Heart right ventricle (tissue), 16 donors: ENCODE measurements at regions not wholly inside any gene's neighbourhood (a gene's known extent, or its start where the extent isn't known, plus 50 kb on each side); places are given as distances from the start of the nearest gene placed in this dataset.

Experiments
- ATAC-seq, 8 donors: fragments of 200-7000 bp; cut with Tn5 transposase; one replicate each; pipeline ENCODE4 v1.9.1; 2020; ENCODE audit warnings: mild to moderate bottlenecking in 8 of 8, moderate library complexity in 8 of 8, moderate number of reproducible peaks in 1 of 8
- DNase-seq, 2 donors: peaks; one replicate each; pipeline ENCODE4 v3.0.0-alpha.2; 2020
- H3K27ac ChIP-seq, 10 donors: fragments of 200-600 bp; sonication (generic) in 2 of 10; one replicate each; pipeline versions ENCODE4 v1.5.0 to v1.8.0; 2020 to 2022; ENCODE audit warnings: mild to moderate bottlenecking in 3 of 10
- H3K27me3 ChIP-seq, 7 donors: fragments of 200-600 bp; one replicate each; pipeline ENCODE4 v1.8.0; 2021 to 2022; ENCODE audit warnings: mild to moderate bottlenecking in 2 of 7
- H3K36me3 ChIP-seq, 9 donors: fragments of 200-600 bp; sonication (generic) in 1 of 9; one replicate each; pipeline versions ENCODE4 v1.5.0 to v1.8.0; 2020 to 2022; ENCODE audit warnings: mild to moderate bottlenecking in 2 of 9
- H3K4me1 ChIP-seq, 9 donors: fragments of 200-600 bp; sonication (generic) in 1 of 9; one replicate each; pipeline versions ENCODE4 v1.5.0 to v1.8.0; 2020 to 2022; ENCODE audit warnings: mild to moderate bottlenecking in 4 of 9
- H3K4me3 ChIP-seq, 10 donors: fragments of 200-600 bp; sonication (generic) in 2 of 10; one replicate each; pipeline versions ENCODE4 v1.5.0 to v1.8.0; 2020 to 2022; ENCODE audit warnings: mild to moderate bottlenecking in 7 of 10, moderate library complexity in 2 of 10
- H3K9me3 ChIP-seq, 11 donors: fragments of 200-600 bp in 10 of 11; sonication (generic) in 2 of 11; one replicate each; pipeline versions ENCODE4 v1.5.0 to v1.8.0; 2013 to 2022; ENCODE audit warnings: mild to moderate bottlenecking in 2 of 11, control low read depth in 1 of 11, moderate library complexity in 1 of 11
- CTCF ChIP-seq, 9 donors: fragments of 200-600 bp; sonication (generic) in 2 of 9; IDR thresholded peaks; one replicate each; pipeline versions ENCODE4 v1.5.0 to v1.8.0; 2021 to 2022; ENCODE audit warnings: antibody characterized with exemption in 9 of 9, mild to moderate bottlenecking in 5 of 9, moderate library complexity in 1 of 9
- WGBS, 2 donors: extraction: QIAGEN DNeasy Blood & Tissue Kit; methylation state at CpG; one replicate each; pipeline ENCODE4 v1.1.7; 2013; ENCODE audit warnings: inconsistent platforms in 1 of 2; 5-methylcytosine and 5-hydroxymethylcytosine counted together
- intact Hi-C, 10 donors: fragments of 100-400 bp; cut with DNase I; formaldehyde crosslinking; loops; one replicate each; pipeline versions ENCODE4 v1.11.1 to v1.14.2; 2022
- donor health status: Arrhythmogenic right ventricular cardiomyopathy.
- donor health status: ischemic (EF 13 %, LVEDD 7.1; RV severe dilation, severe dysfunction).
- donor health status: healthy with polysubstance abuse.
- donor health status: DM: no; HTN: yes; CAD: no.
- donor health status: DM: no; HTN: no; CAD: no.
- donor health status: ischemic (EF 25% LVEDD 6.9; RV normal size, moderate dysfunction).
- donor health status: ischemic (EF 25% LVEDD 5.7; RV mildly dilated, moderate dysfunction).
- donor health status: healthy.
- donor health status: DM: yes; HTN: yes; CAD: no.
- donor health status: Ischemic cardiomyopathy.
- donor health status: ischemic (EF 35%, LVEDD 5.7; RV mildly dilated, moderate dysfunction).
- donor health status: nonischemic (EF 11% LVEDD 7.7; RV severe dilation, severe dysfunction).
- donor health status: DM: yes; HTN: yes; CAD: no.
- donor health status: PGD.
- donor health status: ischemic (EF 29% LVEDD 5.4; RV normal size, mild dysfunction).
- donor health status: nonischemic (EF 23%, LVEDD 6.1; RV moderate dilation, normal function).

DNA sequence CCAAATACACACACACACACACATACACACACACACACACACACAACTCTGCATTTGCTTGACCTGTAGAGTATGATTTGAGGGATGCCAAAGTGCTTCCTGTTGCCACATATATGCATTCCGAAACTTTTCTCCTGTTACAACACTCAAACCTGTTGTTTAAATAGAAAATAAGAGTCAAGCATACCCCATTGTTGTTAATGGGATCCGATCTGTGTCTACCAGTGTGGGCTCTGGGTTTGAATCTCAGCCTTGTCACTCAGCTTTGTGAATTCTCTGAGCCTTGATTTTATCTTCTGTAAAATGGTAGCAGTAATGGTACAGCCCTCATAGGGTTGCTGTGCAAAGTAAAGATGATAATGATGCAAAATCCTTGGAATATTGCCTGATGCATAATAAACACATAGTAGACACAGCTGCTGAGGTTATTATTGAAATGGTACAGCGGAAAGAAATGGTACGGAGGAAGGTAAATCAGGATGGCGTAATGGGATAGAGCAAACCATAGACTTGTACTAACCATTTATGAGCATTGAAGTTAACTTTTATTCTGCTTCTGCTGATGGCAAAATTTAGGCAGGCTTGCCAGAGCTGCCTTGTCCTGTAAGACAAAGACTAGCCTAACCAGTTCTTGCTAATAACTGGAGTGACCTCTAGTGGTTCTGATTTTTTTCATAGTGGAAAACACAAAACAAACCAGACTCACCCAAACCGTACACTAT, 113.5 kb upstream of the PHACTR1 start:
- no peak overlapping the region for H3K27ac ChIP-seq
- ATAC-seq (peak in 7 of 8 donors; percentile 63 to 82 (median 77)), DNase-seq (peak in 1 of 2 donors; percentile 13)
- no peak overlapping the region for H3K4me3 ChIP-seq
- intact Hi-C loops, result loop anchor here in 9 of 10 donors (2.0 to 10.0 kb wide), 16 partner anchors 198 to 1021 kb away; partner anchors contain the start of gene EDN1 (in 6 of the 9)
- peaks cover 0 to under 1% (median 0%) of the 10 kb centered on the region in 7 donors for H3K27me3 ChIP-seq
- 57 to 74% methylated on average over 6 of the region's 6 CpGs for WGBS, 2 donors
- peaks cover 0 to 26% (median 11%) of the 10 kb centered on the region in 9 donors for H3K4me1 ChIP-seq
- TF ChIP-seq CTCF (IDR thresholded peaks at IDR 0.05), result peak; percentile 36 to 75 (median 62)
- H3K36me3 ChIP-seq, result no peaks in the 10 kb centered on the region
- no peaks in the 10 kb centered on the region for H3K9me3 ChIP-seq

DNA sequence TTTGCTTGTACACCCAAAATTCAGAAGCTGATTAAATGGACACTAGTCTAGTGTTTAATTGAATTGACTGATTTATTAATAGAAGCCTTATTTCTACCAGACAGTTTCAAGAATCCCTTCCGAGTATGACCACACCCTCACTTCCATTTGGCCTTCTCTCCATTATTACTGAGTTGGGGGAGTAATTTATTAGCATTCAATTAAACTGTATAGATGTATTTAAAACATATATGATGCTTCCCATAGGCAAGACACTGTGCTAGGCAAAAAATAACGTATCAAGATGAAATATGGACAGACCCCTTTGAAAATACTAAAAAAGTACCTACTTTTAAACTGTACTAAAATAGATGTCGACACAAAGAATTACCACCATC, 112.9 kb upstream of the PHACTR1 start:
- intact Hi-C loops, result loop anchor here in 9 of 10 donors (2.0 to 10.0 kb wide), 18 partner anchors 199 to 1021 kb away; partner anchors contain the start of gene EDN1 (in 6 of the 9)
- DNase-seq (no peak), ATAC-seq (no peak)
- Histone ChIP-seq H3K9me3 (no peaks in the 10 kb centered on the region), H3K36me3 (no peaks in the 10 kb centered on the region), H3K4me3 (no peak overlapping the region), H3K4me1 (peaks cover 0 to 32% (median 12%) of the 10 kb centered on the region in 9 donors), H3K27ac (no peak overlapping the region), H3K27me3 (no peaks in the 10 kb centered on the region)
- TF ChIP-seq CTCF (IDR thresholded peaks at IDR 0.05), result no peak
- 64 to 83% methylated on average over 3 of the region's 3 CpGs for WGBS, 2 donors

DNA sequence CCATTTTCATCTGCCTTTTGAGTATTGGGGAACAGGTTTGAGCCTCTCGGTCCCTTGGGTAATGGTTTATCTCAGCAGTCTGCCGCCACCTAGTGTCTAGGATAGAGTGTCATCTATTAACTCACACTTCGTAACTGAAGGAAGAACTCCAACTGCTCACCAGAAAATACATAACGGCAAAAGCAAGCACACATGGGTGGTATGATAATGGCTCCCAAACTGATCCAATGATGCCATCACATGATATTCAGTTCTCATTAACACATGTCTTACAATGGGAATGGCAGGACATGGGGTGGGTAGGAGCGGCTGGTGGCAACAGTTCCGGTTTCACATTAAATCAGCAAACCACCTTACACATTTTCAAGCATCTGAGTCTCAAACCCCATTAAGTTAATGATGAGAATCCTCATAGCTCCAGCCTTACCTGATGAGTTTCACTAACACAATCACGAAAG, 110.7 kb upstream of the PHACTR1 start:
- no peaks in the 10 kb centered on the region for H3K9me3 ChIP-seq
- ATAC-seq, result peak in 6 of 8 donors; percentile 62 to 81 (median 68)
- H3K36me3 ChIP-seq, result no peaks in the 10 kb centered on the region
- WGBS, 2 donors, result 52 to 54% methylated on average over 7 of the region's 7 CpGs
- peaks cover 0 to 33% (median 12%) of the 10 kb centered on the region in 9 donors for H3K4me1 ChIP-seq
- intact Hi-C loops, result loop anchor here in 9 of 10 donors (2.0 to 10.0 kb wide), 16 partner anchors 201 to 1024 kb away; partner anchors contain the start of gene EDN1 (in 1 of the 9)
- H3K27ac ChIP-seq, result no peak overlapping the region
- H3K27me3 ChIP-seq, result no peaks in the 10 kb centered on the region
- peak; percentile 26 to 81 (median 74) for TF ChIP-seq CTCF (IDR thresholded peaks at IDR 0.05)
- H3K4me3 ChIP-seq, result no peak overlapping the region
- peak in 1 of 2 donors; percentile 59 for DNase-seq

- DNase-seq (no peak), ATAC-seq (no peak)
- Histone ChIP-seq H3K27me3 (no peaks in the 10 kb centered on the region), H3K9me3 (no peaks in the 10 kb centered on the region), H3K27ac (no peak overlapping the region), H3K4me3 (no peak overlapping the region), H3K36me3 (no peaks in the 10 kb centered on the region), H3K4me1 (peaks cover 0 to 27% (median 8%) of the 10 kb centered on the region in 9 donors)
- TF ChIP-seq CTCF (IDR thresholded peaks at IDR 0.05), result no peak
- WGBS, 2 donors, result 68 to 72% methylated on average over 6 of the region's 6 CpGs
- intact Hi-C loops, result loop anchor here in 9 of 10 donors (2.0 to 10.0 kb wide), 13 partner anchors 202 to 1024 kb away; partner anchors contain the start of gene EDN1 (in 1 of the 9)
These were observed 110.0 kb upstream of the PHACTR1 start for GRCh38 chr6:12606616-12607015.
